HG02970 (cell line): ENCODE measurements at regions not wholly inside any gene's neighbourhood (a gene's known extent, or its start where the extent isn't known, plus 50 kb on each side); places are given as distances from the start of the nearest gene placed in this dataset.

Source experiments
- ATAC-seq: cut with Tn5 transposase; IDR thresholded peaks from one replicate; pipeline ENCODE4 v1.9.1; 2021; ENCODE audit warnings: mild to moderate bottlenecking, moderate library complexity, moderate number of reproducible peaks; ENCODE audit not compliant: unreplicated experiment, low FRiP score

DNA sequence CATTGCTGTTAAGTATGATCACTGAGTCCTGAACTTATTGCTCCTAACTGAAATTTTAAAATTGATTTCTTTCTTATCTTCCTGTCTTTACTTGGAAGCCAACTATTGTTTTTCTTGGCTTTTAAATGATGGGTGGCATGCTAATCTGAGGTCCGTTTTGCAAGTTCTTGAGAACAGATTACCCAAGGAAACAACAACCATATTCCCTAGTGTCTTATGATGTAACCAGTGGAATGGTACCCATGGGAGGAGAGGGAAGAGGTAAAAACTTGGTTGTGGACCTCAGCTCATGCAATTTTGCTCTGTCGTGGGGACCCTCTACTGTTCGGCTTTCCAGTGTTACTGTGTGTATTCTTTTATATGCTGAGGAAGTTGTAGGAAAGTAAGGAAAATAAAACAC, 454.8 kb upstream of the ADAMTS5 start:
- ATAC-seq = no peak

DNA sequence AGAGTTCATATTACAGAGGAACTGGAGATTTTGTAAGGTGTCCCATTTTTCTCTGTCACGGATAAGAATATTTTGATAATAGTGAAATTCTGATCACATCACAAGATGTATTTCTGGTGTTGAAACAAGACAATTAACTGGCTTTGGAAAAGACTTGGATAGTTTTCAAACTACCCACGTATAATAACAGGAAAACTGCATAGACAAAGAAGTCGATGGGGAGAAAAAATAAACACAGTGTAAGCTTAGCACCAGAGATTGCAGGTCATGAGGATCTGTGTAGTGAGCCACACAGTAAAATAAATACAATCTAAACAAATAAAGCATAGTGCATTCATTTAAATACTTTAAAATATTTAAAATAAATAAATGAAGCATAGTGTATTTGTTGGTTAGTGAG, 452.3 kb upstream of the ADAMTS5 start:
- ATAC-seq = no peak

DNA sequence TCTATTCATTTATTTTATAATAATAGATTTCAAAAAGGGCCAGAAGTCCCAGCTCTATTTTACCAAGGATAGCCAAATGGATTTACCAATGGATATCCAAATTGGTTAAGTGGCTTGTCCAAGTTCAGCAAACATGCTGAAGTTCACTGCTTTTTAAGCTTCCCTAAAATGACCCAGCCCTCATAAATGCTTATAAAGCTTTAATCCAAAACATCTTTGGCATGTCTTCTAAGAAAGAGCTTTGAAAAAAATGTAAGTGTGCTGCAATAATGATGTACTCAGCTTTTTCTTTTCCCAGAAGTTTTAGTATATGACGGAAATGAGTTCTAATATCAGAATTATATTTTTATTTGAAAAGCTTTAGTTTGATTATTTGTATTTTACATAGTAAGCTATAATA, 451.5 kb upstream of the ADAMTS5 start:
- no peak for ATAC-seq

DNA sequence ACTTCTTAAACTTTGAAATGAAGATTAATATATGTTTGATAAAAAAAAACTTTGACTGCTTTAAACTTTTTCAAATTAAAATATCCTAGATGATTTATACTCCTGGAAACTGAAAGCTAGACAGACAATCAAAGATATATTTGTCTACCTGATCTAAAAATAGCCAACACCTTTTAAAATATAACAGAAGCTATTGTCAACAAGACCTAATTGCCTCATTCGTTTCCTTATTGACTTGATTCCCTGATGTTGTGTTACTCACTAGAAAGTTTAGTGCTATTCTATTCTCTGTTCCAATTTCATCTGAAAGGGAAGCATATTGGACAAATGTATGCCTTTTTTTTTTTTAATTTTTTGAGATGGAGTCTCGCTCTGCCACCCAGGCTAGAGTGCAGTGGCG, 445.6 kb upstream of the ADAMTS5 start:
- ATAC-seq = no peak

DNA sequence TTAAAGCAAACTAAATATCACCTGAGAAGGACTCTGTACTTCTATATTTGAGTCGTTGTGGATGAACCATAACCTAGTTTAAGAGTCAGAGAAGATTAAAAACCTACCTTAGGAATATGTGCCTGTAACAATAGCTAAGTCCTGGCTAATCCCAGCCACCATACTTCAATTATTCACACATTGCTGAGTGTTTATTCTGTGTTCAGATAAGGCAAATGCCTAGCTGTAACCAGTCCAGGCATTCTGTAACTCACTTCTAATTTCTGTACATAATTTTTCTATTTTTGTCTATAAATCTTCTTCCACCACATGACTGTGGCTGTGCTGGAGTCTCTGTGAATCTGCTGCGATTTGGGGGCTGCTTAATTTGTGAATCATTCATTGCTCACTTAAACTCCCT, 441.9 kb upstream of the ADAMTS5 start:
- ATAC-seq = no peak

DNA sequence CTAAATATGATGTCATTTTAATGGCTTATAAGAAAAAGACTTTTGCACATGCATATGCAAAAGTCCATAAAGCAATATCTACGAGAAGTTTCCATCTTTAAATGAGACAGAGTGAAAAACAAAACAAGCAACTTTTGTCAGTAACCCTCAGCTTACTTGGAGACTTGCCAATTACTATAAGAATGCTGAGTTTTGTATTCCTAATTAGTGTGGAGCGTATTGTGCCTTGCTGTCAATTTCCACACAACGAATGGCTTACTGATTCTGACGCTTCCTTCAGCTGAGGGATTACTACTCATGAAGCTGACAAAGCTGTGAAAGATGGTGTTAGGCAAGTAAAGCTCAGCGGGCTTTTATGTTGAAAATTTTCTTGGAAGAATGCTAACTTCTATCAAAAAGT, 440.4 kb upstream of the ADAMTS5 start:
- ATAC-seq = no peak

DNA sequence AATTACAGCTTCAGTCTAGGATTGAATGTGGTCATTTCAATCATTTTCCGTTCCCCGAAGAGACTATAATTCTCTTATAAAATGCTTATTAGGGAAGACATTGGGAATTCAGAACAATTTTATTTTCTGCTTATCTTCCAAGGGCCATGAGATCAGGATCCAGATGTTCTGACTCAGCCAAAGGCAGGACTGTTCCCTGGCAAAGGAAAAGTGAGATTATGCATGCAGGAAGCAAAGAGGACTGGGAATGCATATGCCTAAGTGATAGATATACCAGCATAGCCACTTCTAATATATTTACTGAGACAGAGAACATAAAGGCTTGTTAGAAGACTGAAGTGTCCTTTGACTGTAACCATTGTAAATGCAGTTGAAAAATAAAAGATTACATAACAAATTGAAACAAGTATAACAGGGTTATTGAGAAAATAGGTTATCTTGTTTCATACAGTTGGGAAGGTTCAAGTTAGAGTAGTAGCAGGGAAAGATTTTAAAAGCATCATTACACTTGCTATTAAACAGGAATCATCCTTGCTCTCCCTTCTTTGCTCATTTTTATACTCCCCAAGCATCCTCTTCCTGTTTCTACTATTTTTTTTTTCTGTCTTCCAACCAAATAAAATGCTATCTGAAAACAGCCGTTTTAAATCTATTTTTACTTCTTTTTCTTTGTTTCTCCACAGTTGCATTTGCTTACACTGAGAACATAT, 439.6 kb upstream of the ADAMTS5 start:
- ATAC-seq = no peak

DNA sequence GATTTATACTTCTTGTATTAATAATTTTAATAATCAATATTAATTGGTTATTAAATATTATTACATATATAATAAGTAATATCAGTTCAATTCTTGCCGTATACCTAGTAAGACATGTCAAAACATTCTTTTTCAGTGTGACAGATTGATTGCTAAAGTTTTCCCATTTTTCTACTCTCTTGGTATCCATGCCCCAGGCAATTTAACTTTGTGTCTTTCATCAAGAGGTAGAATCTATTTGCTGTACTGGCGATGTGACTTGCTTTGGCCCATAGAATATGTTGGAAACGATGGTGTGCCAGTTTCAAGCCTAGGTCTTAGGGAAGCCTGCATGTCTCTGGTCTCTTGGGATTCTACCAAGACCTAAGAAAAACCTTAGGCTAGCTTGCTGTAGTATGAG, 436.1 kb upstream of the ADAMTS5 start:
- no peak for ATAC-seq

DNA sequence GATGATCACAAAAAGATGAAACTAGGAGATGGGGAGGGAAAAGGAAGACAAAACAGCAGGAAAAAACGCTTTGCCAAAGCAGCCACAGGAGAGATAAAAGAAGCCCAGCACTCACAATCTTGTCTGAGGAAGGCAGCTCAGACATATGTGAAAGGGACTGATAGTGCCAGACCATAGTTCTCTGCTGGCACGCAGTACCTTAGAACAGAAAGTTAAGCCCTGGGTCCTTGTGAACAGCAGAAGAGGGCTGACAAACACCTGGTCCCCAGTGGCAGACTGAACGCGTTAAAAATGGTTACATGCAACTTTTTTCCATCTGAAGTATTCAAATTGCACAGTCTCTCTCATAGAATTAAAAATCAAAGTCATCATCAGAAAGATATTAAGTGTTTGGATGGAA, 433.2 kb upstream of the ADAMTS5 start:
- no peak for ATAC-seq

DNA sequence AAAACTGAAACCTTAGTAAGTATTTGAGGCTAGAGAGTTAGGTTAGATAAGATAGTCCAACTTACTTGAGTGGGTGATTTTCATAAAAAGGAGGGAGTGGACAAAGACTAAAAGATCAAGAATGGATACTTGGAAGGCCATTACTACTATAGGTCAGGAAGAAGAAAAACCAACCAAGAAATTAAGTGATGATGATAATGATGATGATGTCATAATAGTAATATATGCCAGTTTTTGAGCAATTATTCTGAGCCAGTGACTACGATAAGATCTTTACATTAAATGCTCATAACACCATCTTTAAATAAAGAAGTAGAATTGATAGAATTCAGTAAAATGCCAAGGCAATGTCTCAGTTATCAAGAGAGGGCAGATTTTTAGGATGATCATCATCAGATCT, 430.7 kb upstream of the ADAMTS5 start:
- no peak for ATAC-seq

DNA sequence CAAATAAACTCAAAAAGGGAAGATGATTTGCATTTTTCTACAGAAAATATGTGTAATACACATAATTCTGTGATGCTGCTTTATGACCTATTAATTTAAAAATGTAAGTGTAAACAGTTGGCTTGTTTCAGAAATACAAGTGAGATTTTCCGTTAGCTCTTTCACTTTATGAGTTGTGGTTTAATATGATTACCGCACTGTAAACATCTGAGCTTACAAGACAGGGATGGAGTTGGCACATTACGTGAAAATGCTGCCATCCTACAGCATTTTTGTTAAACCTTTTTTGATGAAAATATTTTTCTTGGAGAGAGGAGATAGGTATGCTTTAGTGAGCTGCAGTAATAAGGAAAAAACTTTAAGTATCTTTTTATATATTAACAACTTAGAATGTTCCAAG, 426.8 kb upstream of the ADAMTS5 start:
- ATAC-seq = no peak

DNA sequence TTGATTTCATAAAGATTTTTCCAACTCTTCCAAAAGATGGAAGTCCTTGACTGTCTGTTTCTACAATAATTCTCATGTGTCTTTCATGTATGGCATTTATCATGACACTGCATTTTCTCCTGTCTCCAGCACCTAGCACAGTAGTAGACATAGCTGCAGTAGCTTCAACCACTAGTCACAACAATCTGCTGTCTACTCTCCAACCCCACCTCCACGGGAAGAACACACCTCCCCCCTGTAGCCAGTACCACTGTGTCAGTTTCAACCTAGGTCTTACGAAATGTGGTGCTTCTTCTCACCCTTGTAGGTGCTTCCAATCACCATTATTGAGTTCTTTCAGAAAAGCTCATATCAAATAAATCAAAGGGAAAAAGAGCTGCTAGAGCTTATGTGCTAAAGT, 425.1 kb upstream of the ADAMTS5 start:
- no peak for ATAC-seq

DNA sequence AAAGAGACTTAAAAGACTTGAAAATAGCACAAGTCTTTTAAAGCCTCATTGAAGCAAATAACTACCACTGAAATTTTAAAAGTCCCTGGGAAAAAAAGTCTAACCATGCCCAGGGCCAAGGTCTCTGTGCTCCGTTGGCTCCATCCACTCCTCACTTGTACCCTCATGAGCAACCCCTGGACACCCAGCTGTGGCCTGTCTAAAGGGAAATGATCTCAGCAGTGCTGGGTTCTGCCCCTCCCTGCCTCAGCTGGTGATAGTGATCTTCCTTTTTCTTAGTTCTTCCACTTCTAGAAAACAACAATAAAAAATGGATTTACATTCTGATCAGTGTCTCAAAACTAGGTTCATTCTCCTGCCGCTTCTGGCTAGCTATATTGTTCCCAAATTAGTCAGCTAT, 423.5 kb upstream of the ADAMTS5 start:
- no peak for ATAC-seq

DNA sequence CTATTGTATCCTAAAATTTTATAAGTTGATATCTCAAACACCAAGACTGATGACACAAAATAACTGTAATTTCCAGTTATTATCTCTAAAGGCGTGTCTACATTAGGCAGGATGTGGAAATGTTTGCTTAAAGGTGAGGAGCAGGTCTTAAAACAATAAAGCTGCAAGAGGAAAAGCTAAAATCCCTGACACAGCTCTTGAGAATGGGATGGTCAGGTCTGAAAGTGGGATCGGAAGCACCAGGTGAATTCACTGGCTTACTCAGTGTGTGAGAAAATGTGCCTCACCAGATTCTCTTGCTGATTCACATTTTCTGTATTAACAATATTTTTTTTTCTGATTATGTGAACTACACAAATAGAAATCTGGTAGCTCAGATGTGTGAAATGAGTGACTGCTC, 421.9 kb upstream of the ADAMTS5 start:
- ATAC-seq = no peak

DNA sequence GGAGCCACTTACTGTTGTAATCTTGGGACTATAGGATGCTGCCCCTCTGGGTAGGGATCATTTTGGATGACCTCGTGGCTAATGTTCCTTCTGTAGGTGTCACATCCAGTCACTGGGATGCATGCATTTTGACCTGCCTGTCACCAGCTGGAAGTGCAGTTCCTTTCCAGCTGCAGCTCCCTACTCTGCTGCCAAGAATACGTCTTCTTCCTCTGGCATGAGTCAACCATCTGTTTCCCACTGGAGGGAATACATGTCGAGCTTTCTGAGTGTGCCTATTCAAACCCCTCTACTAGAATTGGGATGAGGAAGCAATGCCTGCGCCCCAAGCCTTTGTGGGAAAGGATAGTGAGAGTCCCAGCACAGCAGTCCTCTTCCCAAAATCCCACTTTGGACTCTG, 415.5 kb upstream of the ADAMTS5 start:
- no peak for ATAC-seq

DNA sequence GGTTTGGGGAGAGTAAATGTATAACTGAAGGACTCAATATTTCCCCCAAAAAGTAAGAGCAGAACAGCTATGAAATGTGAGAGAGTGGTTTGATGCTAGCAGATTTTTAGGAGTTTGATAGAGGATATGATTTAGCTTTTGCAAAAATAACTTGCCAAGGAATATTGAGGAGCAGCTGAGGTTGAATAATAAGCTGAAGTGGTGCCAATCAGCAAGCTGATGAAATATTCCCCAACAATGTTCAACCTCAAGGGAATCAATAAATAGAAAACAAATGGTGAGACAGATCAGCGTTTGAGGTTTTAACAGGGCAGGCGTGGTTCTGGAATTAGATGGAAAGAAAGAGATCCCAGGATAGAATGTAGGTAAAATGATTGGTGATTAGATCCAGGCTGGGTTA, 413.4 kb upstream of the ADAMTS5 start:
- ATAC-seq = no peak

DNA sequence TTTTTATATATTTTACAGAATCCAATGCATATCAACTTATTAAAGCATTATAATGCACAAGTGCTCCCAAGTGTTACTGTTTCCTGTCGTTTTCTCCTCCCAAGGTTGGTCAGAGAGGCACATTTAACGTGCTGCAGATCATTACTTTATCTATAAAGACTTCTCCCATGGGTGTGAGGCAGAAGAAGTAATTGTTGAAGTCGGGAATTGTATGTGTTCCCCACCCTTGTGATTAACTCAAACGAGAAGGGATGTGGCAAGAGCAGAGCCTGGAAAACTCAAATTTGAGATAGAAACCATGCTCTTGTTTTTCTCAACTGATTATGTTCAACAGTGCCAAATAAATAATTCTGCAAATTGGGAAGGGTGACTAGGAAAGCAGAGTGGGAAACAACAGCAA, 412.5 kb upstream of the ADAMTS5 start:
- ATAC-seq = no peak

DNA sequence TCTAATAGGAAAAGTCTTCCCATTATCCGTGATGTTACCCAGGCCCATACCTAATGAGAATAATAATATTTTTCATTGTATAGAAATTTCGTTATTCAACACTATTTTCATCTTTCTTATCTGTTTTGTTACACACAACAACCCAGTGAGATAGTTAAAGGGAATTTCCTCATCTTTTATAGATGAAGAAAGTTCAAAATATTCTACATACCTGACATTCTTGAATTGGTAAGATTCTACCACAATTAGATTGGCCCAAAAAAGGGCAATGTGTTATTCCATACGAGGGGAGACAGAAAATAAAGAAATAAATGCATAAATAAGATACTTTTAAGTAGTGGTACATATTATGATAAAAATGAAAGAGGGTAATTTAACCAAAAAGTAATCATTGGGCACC, 405.5 kb upstream of the ADAMTS5 start:
- ATAC-seq = no peak

DNA sequence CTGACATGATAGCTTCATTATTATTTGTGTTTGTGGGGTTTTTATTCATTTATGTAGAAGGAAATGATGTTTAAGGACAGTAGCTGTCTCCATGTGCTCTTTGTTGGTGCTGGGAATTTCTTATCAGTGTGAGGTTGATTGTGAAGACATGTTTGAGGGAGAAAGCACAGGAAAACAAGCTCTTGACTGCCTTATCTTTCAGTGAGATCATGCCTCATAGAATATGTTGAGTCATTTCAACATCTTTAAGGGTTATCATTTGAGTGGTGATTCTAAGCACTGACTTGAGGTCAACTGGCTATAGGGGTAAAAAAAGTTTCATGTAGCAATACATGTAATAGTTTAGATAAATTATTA, 405.1 kb upstream of the ADAMTS5 start:
- ATAC-seq = no peak

DNA sequence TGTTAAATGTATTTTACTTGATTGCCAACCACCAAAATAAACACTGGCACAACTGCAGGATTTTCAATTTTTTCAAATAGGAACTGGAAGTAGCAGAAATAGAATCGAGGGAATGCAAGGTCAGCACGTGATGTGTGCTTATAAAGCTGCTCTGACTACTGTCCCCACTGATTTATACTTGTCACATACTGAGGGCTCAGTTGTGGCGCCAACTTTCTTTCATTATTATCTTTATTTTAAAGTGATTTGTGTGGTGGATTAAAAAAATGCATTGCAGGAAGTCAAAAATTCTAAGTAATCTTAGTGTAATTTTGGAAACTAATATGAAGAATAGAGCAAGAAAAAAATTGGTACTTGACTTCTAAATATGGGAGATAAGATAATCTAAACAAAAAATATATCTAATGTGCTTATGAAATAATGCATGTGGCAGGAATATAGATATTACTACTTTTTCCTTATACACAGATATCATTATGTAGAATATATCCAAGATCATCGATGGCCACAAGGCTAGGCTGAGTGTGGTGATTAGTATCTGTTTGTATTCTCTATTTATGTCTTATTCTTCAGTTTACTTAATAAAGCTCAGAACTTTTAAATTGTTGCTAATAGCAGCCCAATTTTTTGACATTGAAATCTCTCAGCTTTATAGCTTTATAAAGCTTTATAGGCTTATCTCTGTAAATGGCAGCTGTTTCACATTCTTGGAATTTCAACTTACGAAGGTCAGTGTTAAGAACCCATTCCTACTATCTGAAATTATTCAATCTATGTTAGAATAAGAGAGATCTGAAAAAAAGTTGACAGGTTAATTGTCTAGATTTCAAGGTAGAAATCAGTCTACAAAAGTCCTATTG, 404.5 kb upstream of the ADAMTS5 start:
- no peak for ATAC-seq

DNA sequence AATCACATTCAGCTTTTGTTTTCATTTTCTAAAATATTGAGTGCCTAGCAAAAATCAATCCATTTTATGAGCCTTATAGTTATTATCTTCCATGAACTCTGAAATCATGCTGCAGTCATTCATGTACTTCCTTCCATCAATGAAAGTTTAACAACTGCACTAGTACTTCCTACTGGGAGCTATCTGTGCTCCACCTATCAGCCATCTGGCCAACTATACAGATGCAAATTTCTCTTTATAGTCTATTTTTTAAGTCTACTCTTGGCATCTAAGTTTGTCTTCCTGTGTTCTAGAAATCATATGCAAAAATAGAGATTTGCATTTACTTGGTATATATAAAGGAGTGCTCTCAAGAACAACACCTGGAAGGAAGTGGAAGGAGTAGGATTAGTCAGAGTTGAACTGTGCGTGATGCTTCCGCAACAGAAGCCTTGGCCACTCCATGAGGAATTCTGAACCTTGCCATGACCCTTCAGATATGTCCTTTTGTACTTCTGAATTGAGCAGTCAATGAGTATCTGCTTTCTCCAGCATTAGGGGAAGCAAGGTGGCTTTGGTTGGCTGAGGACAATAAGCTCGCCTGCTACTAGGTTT, 403.2 kb upstream of the ADAMTS5 start:
- no peak for ATAC-seq

DNA sequence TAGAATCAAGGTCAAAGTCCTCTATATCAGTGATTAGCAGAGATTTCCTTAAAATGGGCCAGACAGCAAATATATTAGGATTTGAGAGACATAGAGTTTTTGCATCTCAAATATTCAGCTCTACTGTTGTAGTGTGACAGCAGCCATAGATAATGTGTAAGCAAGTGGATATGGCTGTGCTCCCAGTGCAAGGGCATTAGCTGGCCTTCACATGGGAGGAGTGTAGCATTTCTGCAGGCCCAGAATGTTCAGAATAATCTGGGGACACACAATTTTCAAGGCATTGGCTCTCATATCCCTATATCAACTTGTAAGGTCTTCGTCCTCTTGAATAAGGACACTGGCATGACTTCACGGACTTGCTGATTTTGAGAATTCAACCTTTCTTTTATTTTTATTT, 402.3 kb upstream of the ADAMTS5 start:
- no peak for ATAC-seq
